GM19043 (cell line): ENCODE measurements at regions not wholly inside any gene's neighbourhood (a gene's known extent, or its start where the extent isn't known, plus 50 kb on each side); places are given as distances from the start of the nearest gene placed in this dataset.

ENCODE experiments used
- ATAC-seq: cut with Tn5 transposase; IDR thresholded peaks from one replicate; pipeline ENCODE4 v1.9.1; 2021; ENCODE audit warnings: low read depth; ENCODE audit not compliant: unreplicated experiment

DNA sequence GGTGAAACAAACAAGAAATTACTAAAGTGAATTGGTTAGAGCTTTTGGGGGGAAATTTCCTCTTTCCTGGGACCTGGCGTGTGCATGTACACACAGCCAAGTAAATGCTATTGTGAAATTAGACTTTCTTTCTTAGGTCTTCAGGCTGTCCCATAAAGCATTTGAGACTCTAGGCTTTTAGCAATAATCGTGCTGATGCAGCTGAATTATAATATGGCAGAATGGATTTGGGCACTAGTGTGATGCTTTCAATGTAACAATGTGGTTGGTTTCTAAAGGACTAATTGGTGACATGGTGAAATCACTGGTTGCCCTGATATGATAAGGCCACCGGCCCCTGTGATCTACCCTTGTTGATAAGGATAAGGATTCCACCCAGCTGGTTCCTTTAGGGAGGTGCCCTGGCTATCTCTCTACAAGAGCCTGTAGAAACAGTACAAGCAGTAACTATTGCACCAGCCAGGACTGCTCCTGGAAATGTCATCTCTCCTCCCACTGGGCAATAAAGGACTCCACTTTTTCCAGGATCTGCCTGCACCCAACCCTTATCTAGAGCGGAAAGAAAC, 164.1 kb downstream of the TFAP2A start:
- ATAC-seq: no peak

DNA sequence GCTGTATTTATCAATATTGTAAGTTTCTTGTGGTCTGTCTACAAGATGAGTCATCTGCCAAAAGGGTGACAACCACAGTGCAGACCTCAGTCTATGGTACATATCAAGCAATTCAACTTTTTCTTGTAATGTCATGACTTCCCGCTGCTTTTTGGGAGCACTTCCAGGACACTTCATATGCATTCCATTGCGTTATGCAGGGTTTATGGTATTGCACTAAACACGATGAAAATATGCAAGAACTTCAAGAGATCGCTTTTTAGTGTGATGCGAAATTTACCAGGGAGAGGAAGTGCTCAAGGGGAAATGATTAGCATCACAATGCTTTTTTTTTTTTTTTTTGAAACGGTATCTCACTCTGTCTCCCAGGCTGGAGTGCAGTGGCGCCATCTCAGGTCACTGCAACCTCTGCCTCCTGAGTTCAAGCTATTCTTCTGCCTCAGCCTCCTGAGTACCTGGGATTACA, 166.5 kb downstream of the TFAP2A start:
- no peak for ATAC-seq

DNA sequence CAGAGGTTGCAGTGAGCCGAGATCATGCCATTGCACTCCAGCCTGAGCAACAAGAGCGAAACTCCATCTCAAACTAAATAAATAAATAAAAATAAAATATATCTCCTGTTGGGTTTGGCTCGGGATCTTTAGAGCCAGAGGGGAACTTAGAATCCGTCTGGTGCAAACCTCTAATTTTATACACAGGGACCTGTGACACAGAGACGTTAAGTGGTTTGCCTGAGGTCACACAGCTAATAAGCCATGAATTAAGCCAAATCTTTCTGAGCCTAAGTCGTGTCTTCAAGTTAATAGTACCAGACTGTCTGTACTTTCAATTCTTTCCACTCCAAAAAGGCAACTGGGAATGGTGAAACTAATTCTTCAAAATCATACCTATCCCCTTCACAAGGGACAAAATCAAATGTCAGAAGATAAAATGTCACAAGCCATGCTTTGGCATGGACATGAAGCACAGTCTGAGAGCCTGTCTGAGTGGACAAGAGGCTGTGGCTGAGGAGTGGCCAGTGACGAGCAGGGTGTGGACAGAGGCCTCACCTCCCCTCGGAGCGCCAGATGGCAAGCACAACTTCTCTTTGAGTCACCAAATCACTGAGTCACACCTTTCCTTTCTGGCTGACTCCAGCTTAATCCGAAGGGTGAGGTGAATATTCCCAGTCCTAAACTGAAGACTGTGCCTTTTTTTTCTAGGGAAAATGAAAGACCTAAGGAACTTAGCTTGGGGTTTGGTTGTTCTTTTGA, 177.4 kb downstream of the TFAP2A start:
- no peak for ATAC-seq

DNA sequence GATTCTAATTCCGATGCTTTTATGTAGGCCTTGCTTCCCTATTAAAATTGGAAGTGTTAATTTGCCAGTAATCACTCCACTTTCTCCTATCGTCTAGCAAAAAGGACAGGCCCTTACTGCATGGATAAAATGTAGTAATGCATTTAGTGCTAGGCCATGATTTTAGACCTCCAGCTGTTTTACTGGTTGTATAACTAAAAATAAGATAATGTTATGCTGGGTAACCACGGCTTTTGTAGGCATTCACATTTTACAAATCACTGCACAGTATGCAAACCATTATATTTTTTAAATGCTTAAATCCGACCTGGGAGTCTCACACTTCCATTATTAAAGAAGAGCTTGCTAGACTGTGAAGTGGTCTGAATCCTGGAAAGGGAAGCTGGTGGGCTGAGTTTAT, 179.5 kb downstream of the TFAP2A start:
- no peak for ATAC-seq

DNA sequence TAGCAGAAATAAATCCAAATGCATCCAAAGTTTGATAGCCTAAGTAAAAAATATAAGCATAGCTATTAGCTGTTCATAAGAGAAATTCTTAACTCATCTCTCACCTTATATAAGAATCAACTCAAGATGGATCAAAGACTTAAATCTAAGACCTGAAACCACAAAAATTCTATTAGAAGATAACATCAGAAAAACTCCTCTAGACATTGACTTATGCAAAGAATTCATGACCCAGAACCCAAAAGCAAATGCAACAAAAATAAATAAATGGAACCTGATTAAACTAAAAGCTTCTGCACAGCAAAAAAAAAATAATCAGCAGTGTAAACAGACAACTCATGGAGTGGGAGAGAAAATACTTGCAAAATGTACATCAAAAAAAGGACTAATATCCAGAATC, 184.3 kb downstream of the TFAP2A start:
- no peak for ATAC-seq

DNA sequence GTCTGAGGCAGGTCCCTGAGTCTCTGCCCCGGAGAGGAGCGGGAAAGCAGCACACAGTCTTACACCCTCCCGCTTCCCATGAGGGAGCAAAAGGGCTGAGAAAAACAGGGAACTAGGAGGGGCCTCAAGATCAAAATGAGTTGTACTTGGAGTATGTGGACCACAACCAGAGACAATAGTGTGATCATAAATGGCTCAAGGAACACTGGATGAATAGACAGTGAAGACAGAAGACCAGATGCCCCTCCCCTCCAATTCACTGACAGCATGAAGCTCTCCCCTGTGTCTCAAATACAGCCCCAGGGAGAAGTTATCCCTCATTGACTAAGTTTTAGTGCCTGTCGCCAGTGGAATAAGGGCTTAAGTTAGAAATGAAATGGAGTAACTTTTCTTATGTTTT, 191.0 kb downstream of the TFAP2A start:
- no peak for ATAC-seq

DNA sequence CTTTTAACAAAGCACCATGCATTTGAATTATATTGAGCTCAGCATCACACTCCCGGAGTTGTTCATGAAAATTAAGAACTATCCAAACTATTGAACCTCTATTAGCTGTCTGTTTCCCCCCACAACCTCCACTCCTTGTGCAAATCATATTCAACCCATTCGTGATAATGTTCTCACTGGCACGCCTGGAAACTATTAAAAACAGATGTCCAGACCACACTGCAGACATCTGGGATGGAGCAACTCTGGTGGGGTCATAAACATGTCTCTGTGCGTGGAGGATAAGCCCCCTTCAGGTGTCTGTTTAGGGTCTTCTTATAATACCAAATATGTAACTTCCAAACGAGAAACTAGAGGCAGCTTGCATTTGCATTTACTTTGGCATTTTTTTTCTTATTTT, 193.7 kb downstream of the TFAP2A start:
- no peak for ATAC-seq

DNA sequence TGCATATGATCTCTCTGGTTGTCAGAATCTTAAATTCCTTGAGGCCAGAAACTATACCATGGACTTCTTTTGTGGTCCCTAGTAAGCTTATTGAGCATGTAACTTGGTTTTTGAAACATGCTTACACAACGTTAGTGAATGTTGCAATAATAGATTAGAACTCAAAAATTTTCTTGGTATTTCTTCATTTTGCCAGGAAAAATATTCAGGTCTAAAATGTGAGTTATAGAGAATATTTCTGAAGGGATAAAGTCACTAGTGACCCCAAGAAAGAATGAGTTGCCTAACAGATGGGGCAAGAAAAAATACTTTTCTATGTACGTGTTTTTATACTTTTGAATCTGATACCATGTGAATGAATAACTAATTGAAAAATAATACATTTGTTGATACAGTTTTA, 195.4 kb downstream of the TFAP2A start:
- no peak for ATAC-seq

DNA sequence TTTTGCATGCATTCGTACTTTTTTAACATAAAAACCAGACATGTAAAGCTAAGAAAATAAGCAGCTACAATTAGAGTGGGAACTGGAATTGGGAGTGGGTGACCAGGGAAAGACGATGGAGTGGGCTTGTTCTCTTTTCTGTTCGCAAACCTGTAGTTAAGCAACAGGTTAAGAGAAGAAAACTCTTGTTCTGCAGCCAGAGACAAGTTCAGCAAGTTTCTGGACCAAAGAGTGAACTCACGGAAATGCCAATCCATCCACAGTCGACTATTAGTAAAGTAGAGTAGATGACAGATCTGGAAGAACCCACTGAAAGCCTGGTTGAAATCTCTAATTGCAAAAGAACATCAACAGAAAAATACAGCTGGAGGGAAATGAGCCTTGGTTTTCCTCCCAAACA, 197.8 kb downstream of the TFAP2A start:
- no peak for ATAC-seq

DNA sequence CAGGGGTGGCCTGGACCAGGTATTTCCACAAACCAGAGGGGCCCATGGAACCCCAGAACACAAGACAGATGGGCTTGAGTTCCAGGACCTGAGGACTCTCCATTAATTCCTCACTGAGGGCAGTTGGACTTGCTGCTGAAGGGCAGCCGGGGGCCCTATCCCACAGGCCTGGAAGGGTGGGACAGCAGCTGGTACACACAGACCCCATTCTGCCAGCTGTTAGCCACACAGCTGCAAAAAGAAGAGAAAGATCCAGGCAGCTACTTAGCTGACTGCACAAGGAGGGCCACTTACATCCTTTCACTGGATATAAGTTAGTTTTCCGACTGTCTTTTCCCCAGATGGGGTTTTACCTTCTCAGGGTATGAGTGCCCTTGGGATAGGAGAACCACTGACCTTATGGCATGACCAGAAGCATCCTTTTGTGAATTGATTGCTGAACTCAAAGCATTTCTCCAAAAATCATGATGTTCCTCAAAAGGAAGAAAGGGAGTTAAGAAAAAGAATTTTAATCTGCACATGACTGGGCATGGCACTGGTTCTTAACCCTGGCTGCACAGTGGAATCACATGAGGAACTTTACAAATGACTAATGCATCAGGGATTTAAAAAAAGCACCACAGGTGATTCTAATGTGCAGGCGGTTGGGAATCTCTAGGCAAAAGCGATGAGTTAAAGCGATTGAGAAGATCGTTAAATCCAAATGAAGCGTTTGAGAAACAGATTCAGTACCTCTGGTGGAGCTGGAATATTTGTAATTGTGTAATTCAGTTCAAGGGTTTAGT, 199.4 kb downstream of the TFAP2A start:
- ATAC-seq: no peak

DNA sequence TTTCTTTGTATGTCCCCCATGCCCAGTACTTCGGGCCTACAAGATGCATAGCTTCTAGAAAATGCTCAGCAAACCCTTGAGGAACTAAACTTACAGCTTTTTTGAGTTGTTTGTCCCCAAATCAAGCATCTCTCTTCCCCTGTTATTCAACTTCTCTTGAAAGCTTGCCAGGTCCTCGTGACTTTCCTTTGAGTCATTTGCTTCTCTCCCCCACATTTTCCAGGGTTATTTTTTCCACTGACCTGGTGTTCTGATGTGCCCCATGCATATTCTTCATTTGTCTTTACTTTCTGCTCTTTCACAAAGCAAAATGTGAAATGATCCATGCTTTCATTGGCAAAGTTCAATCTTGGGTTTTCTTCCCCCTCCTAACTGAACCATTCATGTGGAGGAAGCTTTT, 204.8 kb downstream of the TFAP2A start:
- no peak for ATAC-seq

DNA sequence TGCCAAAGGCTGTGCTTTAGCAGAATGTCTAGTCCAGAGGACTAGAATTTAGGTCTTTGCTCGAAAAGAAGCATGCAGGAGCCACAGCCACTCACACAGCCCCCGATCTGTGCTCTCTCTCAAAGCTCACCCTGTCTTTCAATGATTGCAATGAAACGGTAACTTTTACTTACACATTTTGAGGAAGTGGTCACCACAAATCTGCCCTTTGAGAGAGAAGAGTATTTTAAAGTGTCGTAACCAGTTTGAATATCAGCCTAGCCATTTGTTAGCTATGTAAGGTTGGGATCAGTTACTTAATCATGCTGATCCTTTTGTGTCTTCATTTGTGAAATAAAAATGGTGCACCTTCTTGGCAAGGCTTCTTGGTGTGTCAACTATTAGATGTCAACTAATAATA, 209.0 kb downstream of the TFAP2A start:
- no peak for ATAC-seq

DNA sequence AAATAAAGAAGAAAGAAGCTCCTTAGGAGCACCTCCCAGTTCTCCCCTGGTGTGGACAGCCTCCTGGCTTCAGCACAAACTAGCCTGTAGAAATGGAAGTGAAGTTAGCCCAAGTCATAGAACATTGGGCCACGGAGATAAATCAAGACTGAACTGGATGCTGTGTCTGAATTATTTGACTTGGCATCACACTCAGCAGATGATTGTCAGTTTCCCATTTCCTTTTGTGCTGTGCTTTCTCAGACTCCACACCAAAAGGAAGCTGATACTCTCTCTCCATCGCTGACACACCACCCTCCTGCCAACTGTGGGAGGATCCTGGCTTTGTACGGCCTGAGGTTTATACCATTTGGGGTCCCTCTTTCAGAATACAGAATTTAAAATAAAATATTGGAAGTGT, 209.8 kb downstream of the TFAP2A start:
- ATAC-seq: no peak

DNA sequence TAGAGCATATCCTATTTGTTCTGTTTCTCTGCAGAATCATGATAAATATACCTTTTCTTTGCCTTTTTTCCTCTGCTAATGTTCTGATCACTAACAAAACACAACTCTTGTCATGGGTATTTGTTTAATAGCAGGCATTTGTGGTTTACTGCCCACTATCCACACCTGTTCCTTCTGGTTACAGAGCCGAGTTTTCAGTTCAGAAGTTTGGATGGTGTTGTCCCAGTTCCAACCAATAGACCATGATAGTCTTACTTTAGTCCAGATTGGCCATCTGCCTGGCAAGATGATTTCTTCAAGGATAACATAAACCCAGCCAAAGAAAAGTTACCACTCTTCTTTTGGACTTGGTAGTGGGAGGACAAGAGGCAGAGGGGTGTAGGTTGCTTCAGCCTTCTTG, 211.2 kb downstream of the TFAP2A start:
- no peak for ATAC-seq

DNA sequence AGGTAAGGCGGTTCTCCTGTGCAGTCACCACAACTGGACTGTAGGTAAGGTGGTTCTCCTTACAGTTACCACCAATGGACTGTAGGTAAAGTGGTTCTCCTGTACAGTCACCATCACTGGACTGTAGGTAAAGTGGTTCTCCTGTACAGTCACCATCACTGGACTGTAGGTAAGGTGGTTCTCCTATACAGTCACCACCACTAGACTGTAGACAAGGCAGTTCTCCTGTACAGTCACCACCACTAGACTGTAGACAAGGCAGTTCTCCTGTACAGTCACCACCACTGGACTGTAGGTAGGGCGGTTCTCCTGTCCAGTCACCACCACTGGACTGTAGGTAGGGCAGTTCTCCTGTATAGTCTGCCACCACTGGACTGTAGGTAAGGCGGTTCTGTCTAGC, 212.3 kb downstream of the TFAP2A start:
- ATAC-seq: no peak

DNA sequence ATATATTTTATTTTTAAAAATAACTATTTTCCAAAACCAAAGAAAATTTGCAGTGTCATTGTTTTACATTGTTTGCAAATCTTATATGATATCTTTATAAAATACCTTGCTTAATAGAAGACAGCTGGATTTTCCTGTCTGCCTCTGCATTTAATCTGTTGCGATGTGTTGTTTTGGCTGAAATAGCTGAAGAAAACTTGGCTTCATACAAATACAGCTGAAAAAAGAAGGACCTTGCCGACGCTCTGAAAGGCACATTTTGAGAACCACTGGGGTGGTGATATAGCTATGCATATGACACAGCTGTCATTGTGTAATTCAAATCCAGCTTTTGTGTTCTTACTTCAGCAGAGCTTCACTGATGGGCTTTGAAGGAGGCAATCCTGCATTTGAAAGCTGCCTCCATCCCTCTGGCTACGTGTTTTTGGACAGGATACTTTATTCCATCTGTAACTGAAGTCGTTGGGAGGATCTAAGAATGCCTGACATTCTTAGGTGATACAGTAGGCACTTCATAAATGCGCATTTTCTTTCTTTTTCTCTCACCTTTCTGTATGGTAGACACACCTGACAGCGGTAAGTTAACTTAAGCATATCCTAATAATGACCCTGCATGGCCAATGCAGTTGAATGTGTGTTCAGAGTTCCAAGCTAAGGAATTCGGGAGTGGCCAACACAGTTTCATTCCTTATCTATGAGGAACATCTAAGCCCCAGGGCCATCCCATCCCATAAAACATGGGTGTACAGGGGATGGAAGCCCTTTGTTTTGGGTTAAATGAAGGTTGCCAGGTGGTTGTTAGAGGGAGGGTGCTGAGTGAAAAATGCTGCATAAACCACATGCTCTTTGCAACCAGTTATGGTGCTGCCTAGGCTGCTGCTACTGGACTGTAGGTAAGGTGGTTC, 213.0 kb downstream of the TFAP2A start:
- no peak for ATAC-seq

DNA sequence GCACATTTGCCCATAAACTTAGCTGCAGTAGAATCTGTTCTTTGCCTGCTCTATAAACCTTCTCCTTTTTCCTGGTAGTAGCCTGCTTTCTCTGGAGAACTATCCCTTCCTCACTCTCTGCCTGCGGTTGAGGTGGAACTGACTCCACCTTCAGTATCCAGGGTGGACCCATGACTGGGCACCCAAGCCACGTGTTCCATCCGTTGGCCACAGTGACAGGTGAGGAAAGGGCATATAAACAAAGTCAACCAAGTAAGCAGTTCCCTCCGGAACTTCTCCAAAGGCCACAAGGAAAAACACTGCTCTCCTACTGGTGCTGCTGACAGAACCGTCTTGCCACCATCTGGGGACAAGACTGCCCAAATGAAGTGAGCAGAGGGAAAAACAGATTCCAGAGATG, 218.8 kb downstream of the TFAP2A start:
- no peak for ATAC-seq

DNA sequence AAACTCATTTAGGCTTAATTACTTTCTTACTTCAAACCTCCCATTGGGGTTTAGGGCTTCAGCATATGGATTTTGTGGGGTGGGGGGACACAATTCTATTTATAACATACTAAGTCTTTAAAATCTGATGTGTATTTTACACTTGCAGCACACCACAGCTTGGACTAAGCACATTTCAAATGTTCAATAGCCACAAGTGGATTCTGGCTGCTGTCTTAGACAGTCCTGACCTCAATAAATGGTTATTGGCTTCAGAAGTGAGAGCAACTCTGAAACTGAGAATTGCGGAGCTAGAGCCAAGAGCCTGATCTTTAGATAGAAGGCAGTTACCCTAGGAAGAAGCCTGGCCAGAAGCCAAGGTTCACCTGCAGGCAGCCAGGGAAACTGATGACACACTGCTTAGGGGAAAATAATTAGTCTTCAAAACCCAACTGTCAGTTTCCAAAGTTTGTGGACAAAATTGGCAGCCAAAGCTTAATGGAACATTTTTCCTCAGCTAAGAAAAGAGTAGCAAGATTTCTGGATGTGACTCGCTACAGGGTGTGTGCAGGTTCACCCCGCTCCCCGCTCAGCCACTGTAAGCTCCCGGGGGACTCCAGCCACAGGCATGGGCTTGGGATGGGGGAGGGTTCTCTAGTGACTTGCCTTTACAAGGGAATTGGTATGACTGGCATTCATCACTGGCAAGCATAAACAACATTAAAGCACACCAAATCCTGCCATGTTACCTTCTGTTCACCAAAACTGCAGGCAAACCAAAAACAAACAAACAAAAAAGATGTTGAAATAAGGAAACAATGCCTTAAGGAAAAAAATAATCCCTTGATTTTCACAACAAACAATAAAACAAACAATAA, 219.8 kb downstream of the TFAP2A start:
- ATAC-seq: no peak

DNA sequence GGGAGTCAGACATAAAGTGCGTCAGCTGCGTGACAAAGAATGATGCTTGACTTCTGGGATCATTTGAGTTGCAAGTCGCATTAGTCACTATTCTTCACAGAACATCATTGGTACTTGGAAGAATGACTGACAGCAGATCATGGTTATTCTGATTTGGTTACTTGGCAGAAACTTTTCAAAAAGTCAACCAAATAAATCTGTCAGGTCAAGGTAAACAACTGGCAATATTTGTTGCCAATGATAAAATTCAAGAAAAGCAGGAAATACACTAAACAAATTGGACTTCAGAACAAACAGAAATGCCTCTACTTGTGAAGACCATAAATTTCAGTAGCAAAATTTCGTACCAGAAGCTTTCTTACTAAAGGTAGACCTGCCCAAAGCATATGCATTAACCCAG, 221.6 kb downstream of the TFAP2A start:
- no peak for ATAC-seq

DNA sequence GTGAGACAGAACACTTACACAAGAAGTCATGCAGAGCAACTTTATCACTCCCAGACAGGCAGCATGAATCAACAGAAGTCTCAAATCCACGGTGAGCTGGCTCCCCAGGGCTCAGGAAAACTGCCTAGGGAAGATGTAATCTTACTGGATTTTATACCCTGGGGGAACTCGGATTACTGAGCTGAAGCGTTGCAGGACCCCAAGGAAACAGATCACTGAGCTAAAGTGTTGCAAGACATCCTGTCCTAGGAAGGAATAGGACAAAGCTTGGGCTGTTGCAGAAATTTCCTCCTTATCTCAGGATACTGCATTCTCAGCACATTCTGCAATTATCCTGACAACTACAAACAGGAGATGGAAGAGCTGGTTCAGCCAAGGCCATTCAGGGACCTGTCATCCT, 224.8 kb downstream of the TFAP2A start:
- no peak for ATAC-seq
